Right forelimb (tissue), 1 donor: ENCODE measurements at regions not wholly inside any gene's neighbourhood (a gene's known extent, or its start where the extent isn't known, plus 50 kb on each side); places are given as distances from the start of the nearest gene placed in this dataset.

ENCODE experiments used
- DNase-seq: peaks from one replicate; pipeline ENCODE4 v3.0.0-alpha.2; 2018

DNA sequence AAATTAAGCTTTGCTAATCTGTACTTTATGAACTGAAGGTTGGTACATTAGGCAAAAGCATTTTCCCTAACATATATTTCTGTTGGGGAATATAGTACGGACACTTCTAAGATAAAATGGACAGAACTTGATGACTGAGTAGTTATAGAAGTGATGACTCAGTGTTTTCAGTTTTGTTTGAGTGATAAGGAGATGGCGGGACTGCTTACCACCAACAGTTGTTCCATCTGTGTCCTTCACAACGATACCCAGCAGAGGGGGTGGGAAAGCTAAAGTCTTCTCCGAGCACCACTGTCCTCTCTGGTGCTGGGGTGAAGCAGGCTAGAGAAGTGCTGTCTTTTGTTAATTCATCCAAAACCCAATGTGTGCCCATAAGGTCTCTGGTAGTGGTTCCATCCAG is 195.8 kb downstream of the CD47 start:
- no peak for DNase-seq

DNA sequence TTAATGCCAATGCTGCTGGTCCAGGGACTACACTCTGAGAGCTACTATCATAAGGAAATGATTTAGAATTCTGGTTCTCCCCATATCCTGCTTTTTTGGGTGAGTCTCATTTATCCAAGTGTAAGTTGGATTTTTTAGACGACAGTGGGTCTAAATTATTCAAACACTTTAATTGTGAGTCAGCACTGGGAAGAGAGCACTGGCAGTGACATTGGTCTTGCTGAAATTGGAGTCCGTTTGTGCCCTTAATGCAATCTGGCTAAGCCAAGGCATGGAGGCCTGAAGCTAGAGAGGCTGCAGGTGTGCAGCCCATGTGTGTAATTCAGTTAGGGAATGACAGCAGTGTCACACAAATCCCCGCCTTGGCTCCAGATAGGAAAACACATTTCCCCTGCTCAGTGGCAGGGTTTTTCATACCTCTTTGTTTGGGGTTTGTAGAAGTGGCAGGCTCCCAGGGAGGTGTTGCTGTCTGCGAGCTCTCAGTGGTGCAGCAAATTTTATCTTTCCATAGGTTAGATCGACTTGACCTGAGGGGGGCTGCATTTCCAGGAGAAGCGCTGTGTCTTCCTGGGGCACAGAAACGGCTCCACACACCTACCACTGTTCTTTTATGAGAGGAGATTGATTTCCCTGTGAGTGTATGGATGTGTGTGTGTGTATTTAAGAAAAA is 197.7 kb downstream of the CD47 start:
- DNase-seq = no peak

DNA sequence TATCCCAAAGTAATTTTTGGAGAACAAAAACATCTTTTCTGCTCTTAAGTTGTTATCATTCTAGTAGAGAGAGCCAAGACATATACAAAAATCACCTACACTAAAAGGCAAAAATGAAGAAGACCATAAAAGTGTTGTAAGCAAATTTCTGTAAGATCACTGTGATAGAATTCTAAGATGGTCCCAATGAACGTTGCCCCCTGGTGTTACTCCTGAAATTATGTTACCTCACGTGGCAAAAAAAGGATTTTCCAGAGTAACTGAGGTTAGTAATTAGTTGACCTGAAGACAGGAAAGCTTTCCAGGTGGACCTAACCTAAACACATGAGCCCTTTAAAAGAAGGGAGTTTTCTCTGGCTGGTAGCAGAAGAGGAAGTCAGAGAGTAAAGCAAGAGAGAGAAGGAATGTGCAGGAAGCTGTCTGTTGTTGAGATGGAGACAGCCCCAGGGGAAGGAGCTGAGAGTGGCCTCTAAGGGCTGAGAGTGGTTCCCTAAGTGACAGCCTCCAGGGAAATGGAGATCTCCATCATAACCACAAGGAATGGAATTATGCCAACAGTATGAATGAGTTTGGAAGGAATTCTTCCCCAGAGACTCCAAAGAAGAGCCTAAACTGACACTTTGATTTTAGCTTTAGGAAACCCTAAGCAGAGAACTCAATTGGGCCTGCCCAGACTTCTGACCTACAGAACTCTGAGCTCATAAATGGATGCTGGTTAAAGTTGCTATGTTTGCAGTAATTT is 205.9 kb downstream of the CD47 start:
- no peak for DNase-seq

DNA sequence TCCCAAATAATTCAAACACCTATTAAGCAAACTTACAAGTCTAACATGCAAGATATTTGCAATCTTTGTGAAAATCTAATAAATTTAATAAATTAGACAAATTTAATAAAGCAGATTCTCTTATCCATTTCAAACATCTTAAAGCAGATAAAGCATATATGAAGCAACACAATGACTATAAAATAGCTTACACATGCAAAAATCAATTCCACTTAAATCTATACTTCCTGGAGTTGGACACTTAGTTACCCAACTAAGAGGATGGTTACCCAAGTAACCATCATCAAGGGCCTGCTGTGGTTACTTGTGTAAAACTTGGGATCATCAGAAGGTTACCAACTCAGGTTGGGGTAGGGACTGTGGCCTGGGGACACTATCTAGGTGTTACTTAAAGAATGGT is 206.8 kb downstream of the CD47 start:
- no peak for DNase-seq

- no peak for DNase-seq
Observed at GRCh38 chr3:107882881-107883280, 207.9 kb downstream of the CD47 start.

- no peak for DNase-seq
Observed at GRCh38 chr3:107882261-107882660, 208.6 kb downstream of the CD47 start.

DNA sequence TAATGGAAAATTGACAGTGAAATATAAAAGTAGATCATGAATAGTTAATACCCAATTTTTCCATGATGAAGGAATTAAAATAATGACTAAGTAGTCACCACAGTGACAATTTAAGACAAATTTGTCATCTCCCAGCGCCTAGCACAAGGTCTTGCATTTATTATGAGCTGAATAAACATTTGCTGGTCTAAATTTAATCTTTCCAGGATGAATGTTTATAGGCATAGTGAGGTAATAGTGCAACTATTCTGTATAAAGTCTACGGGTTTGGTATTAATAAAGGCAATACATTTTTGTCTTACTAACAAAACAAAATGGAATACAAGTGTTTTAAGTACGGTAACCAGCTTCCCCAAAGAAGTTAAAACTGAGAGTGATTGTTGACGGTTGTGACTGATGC is 209.3 kb downstream of the CD47 start:
- DNase-seq = no peak

DNA sequence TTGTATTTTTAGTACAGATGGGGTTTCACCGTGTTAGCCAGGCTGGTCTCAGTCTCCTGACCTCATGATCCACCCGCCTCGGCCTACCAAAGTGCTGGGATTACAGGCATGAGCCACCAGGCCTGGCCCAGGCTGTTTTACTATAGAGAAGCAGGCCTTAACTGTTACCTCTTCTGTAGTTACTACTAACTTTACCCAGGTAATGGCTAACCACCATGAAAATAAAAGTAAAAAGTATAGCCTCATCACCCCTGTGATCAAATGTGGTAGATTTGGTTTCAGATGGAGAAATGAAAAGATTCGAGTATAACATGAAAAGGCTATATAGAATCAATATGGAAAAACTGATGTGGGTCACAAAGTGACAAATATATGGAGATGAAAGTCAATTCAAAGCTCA is 210.1 kb downstream of the CD47 start:
- no peak for DNase-seq

DNA sequence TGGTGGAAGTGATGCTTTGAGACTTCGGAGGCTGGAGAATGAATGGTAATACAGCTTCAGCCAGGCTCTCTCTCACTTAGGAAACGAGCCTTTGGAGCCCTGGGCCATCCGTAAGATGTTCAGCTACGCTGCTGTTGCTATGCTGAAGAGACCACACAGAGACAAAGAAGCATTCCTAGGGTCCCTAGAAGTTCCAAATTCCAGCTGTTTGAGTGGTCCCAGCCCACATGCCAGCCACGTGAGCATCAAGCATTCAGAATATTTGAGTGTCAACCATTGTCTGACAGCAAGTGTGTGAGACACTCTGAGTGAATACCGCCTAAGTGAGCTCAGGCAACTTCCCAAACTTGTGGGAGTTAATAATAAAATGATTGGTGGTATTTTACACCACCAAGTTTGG is 212.9 kb downstream of the CD47 start:
- no peak for DNase-seq

DNA sequence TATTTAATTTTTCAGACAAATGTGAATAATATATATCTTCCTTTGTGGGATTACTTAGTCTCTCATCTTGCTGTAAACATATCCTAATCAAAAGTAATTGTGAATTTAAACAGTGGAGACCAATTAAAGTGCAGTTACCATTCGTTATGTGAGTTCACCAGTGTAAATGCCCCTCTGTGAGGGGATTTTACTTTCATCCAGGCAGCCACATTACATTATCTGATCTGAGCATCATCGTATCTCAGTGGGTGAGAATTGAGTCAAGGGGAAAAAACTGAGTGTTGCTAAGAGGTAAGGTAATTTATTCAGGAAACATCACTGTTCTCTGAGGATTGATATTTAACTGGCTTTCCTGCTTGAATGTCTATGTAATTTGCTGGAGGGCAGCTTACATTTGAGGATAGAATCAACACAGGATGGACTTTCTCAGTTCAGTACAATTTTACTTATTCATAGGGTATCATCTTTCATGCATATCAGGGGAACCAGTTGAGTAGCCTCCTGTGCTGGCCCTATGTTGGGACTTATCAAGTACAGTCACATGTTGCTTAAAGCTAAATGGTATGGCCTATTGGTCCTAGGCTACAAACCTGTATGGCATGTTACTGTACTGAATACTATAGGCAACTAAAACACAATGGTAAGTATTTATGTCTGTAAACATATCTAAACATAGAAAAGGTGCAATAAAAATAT is 219.7 kb downstream of the CD47 start:
- no peak for DNase-seq

GRCh38 chr3:107870096-107870495 is 220.7 kb downstream of the CD47 start:
- DNase-seq = no peak

GRCh38 chr3:107868449-107868848 is 222.4 kb downstream of the CD47 start:
- DNase-seq = no peak

GRCh38 chr3:107861904-107862303 is 228.9 kb downstream of the CD47 start:
- DNase-seq = no peak

- no peak for DNase-seq
Observed at GRCh38 chr3:107861422-107861821, 229.4 kb downstream of the CD47 start.
